T-helper 1 cell treated with Interleukin-12 subunit alpha and Interleukin-12 subunit beta and Interleukin-4 antibody, amounts not matched to agents 30 μg/mL and 1 μg/mL, for 36 hours (primary cell): ENCODE measurements at regions not wholly inside any gene's neighbourhood (a gene's known extent, or its start where the extent isn't known, plus 50 kb on each side); places are given as distances from the start of the nearest gene placed in this dataset.

Experiments used
- H3K27ac Mint-ChIP-seq: one replicate; pipeline ENCODE4 v1.8.0; 2021; ENCODE audit warnings: mild to moderate bottlenecking, mixed read lengths
- H3K27me3 Mint-ChIP-seq: one replicate; pipeline ENCODE4 v1.8.0; 2021; ENCODE audit warnings: low read depth, mixed read lengths
- H3K36me3 Mint-ChIP-seq: one replicate; pipeline ENCODE4 v1.8.0; 2021; ENCODE audit warnings: low read depth, mixed read lengths
- H3K4me1 Mint-ChIP-seq: one replicate; pipeline ENCODE4 v1.8.0; 2021; ENCODE audit warnings: low read depth, mixed read lengths
- H3K4me3 Mint-ChIP-seq: one replicate; pipeline ENCODE4 v1.8.0; 2021; ENCODE audit warnings: mild to moderate bottlenecking, moderate library complexity, mixed read lengths
- H3K9me3 Mint-ChIP-seq: one replicate; pipeline ENCODE4 v1.8.0; 2021; ENCODE audit warnings: mixed read lengths

DNA sequence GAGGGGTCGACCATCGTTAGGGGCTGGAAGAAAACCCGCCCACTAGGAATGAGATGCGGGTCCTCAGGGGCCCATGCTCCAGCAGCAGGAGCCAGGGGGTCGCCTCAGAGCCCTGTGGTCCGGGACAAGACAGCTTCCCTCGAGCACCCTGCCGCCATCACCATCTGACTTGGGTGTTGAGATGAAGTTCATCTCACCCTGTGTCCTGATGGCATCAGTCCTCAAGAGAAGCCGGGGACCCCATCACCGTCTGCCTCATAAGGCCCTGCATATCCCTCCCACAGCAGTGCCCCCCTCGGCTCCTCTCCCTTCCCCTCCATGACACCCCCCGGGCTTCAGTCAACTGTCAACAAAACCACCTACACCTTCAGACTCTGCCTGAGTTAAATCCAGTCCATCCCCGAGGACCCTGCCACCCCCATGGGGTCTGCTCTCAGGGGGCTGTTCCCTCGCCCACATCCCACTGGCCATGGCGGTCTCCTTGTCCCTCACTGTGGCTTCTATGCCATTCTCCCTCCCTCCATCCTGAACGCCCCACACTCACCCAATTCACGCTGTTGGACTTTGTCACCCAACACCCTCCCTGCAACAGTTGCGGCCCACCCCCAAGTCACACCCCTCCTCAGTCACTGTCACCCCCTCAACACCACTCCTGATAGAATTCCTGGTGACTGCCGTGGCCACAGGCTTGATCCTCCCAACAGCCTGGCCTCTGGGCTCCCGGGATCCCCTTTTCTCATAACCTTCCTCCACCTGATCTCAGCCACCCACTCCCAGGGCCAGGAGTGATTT is 87.7 kb upstream of the RTL6 start:
- Mint-ChIP-seq H3K27me3 (peaks cover 18% of the 10 kb centered on the region), H3K4me3 (no peak overlapping the region), H3K36me3 (no peaks in the 10 kb centered on the region), H3K27ac (no peak overlapping the region), H3K4me1 (peaks cover 8% of the 10 kb centered on the region), H3K9me3 (peaks cover 4% of the 10 kb centered on the region)

DNA sequence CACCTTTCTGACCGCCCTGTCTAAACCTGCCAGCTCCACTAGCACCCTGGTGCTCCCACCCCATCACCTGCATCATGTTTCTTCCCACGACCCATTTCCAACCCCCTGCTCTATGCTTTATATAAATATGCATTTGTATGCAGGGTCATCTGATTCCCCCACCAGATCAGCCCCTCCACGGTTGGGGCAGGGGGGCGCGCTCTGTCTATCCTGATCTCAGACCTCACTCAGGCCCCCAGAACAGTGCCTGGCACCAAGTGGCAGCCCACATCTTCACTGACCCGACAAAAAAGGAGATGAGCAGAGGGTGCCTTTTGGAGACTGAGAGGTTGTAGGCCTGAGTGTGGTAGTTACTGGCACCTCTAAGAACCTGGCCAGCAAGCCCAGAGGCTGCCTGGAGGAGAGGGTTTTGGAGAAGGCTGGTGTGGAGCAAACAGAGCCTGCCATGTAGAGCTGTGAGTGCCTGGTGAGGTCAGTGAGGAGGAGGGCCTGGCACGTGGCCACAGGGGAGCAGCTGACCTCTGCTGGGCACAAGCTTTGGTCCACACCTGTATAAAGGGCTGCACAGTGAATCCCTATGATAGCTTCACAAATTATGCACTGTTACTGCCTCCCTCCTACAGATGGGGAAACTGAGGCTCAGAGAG is 86.3 kb upstream of the RTL6 start:
- H3K36me3 Mint-ChIP-seq, result no peaks in the 10 kb centered on the region
- H3K4me1 Mint-ChIP-seq, result peaks cover 8% of the 10 kb centered on the region
- peaks cover 3% of the 10 kb centered on the region for H3K9me3 Mint-ChIP-seq
- no peak overlapping the region for H3K4me3 Mint-ChIP-seq
- H3K27ac Mint-ChIP-seq, result no peak overlapping the region
- peaks cover 18% of the 10 kb centered on the region for H3K27me3 Mint-ChIP-seq

DNA sequence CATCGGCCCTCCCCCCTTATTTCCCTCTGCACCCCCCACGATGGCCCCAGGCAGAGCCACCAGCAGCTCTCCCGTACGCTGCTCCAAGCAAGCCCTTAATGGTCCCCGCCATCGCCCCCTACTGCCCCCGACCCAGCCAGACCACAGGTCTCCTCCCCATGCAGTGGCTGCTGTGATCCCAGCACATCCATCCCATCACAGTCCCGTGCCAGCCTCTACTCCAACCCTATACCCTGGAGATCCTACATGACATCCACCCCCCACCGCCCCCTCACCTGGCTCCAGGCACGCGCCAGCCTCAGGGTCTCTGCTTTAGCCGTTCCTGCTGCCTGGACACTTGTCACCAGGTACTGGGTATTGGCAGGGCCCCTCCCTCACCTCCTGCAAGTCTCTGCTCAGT is 85.8 kb upstream of the RTL6 start:
- H3K36me3 Mint-ChIP-seq, result no peaks in the 10 kb centered on the region
- H3K4me1 Mint-ChIP-seq, result peaks cover 8% of the 10 kb centered on the region
- H3K9me3 Mint-ChIP-seq, result no peaks in the 10 kb centered on the region
- H3K27me3 Mint-ChIP-seq, result peaks cover 18% of the 10 kb centered on the region
- no peak overlapping the region for H3K27ac Mint-ChIP-seq
- H3K4me3 Mint-ChIP-seq, result no peak overlapping the region

DNA sequence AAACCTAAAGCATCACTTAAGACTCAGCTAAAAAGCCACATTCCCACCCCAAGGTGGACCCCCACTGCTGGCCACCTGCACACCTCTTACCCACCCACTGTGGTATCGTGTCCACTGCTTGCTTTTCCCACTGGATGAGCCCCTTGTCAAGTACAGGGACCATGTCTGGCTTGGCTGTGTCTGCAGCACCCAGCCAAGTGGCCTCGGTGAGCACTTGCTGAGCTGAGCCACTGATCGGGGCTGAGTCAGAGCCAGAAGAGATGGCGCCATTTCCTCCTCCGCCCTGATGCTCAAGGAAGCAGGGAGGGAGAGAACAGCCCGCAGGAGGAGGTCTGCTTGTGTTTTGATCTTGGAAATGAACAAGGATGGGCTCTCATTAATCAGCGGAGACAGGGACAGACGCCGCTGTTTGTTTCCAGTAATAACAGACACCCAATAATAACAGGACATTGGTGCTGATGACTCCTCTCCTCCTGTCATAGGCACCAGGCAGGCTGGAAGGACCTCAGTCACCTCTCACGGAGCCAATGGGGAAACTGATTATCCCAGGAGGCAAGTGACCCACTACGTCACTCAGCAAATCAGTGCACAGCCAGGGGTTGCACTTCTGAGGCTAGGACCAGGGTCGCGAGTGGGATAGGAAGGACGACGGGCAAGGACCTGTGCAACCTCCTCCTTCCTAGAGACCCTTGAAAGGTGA is 85.2 kb upstream of the RTL6 start:
- H3K4me3 Mint-ChIP-seq, result no peak overlapping the region
- H3K27ac Mint-ChIP-seq, result no peak overlapping the region
- no peaks in the 10 kb centered on the region for H3K36me3 Mint-ChIP-seq

DNA sequence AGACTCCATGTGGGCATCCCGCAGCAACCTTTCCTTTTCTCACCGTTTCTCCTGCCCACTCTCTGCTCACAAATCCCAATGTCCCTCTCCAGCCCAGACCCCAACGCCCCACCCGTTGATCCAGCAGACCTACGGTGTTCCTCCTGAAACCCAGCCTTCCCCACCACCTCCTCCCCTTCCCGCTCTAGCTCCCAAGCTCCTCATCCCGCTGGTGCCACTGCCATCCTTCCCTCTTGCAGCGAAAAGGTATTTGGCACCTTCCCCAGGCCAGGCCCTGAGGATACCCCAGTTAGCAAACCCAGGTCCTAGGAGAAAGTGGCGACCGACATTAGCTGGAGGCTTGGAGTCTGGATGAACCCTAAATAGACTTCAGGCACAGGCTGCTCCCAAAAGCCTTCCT is 84.0 kb upstream of the RTL6 start:
- Mint-ChIP-seq H3K4me1 (peaks cover 3% of the 10 kb centered on the region), H3K4me3 (no peak overlapping the region), H3K36me3 (no peaks in the 10 kb centered on the region), H3K27me3 (peaks cover 6% of the 10 kb centered on the region), H3K27ac (no peak overlapping the region), H3K9me3 (no peaks in the 10 kb centered on the region)

More for the DNA sequence above, 85.2 kb upstream of the RTL6 start:
- H3K9me3 Mint-ChIP-seq, result no peaks in the 10 kb centered on the region
- H3K27me3 Mint-ChIP-seq, result peaks cover 17% of the 10 kb centered on the region
- H3K4me1 Mint-ChIP-seq, result peaks cover 8% of the 10 kb centered on the region

DNA sequence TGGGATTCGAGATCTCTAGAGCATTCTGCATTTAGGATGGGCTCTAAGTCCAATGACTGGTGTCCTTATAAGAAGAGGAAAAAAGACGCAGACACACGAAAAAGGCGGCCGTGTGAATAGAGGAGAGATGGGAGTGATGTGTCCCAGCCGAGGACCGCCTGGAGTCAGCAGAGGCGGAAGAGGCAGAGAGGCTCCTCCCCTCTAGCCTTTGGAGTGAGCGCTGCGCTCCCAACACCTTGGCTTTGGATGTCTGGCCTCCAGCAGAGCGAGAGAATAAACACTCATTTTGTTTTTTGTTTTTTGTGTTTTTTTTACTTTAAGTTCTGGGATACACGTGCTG is 83.0 kb upstream of the RTL6 start:
- no peaks in the 10 kb centered on the region for H3K27me3 Mint-ChIP-seq

DNA sequence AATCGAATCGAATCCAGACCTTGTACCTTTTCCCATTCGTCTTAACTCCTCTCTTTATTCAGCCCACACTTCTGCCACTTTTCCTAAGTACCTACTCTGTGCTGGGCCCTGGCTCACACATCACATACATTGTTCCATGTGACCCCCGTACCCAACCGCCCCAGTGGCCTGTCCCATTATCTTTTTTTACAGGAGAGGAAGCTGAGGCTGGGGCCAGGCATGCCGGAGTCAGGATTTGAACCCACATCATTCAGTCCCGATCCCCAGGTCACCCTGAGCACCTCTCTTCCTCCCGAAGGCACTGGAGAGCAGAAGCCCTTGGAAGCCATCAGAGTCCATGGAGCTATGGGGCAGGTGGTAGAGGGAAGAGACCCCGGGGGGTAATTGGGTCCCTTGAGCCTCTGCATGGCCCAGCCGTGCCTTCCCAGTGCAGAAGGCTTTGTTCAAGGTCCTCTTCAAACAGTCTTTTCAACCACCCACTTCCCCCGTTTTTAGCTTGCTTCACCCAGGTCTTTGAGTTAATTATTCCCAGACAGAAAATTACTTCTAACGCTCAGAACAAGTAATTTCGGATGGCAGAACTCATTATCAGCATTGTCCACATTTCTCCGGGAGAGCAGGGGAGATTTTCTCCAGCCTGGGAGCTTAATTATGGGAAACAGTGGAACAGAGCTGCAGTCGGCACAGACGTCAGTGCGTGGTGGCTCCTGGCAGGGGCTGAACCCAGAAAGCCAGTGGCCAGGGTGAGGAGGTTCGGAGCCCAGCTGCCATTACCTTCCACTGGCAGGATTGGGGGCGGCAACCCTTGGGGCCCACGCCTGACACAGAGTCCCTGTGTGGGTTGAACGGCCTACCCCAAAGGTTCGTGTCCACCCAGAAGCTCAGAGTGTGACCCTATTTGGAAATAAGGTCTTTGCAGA is 82.4 kb upstream of the RTL6 start:
- Mint-ChIP-seq H3K27ac (no peak overlapping the region), H3K4me3 (no peak overlapping the region), H3K9me3 (no peaks in the 10 kb centered on the region), H3K36me3 (no peaks in the 10 kb centered on the region), H3K27me3 (no peaks in the 10 kb centered on the region), H3K4me1 (no peaks in the 10 kb centered on the region)

More for the DNA sequence above, 83.0 kb upstream of the RTL6 start:
- H3K4me3 Mint-ChIP-seq, result no peak overlapping the region
- H3K4me1 Mint-ChIP-seq, result no peaks in the 10 kb centered on the region
- no peaks in the 10 kb centered on the region for H3K9me3 Mint-ChIP-seq
- no peak overlapping the region for H3K27ac Mint-ChIP-seq
- no peaks in the 10 kb centered on the region for H3K36me3 Mint-ChIP-seq

DNA sequence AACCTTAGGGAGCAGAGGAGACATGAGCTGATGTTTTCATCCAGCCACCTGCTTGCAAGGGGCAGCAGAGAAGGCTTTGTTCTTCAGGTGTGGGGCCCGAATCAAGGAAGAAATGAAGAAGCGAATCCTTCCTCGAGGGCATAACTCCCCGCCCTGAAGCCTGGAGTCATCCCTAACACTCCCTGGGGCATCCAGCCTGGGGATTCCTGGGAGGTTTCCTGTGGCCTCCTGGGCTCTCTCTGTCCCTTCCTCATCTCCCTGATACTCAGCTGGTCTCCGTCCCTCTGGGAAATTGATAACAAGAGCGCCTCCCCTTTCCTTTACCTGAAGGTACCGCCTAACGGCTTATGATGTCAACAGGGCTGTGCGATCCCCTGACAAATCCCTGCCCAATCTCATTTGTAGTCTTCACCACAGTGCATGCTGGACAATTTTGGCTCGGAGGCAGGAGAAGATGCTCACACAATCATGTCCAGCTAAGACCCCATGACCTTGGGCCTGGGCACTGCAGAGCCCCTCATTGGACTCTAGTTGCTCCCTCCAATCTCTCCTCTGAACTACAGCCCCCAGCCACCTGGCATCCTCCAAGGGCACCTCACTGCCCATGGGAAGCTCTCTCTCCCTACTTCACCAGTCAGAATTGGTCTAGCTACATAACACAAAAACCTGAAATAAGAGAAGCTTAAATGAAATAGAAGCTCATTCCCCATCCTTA is 80.6 kb upstream of the RTL6 start:
- no peak overlapping the region for H3K4me3 Mint-ChIP-seq
- no peaks in the 10 kb centered on the region for H3K27me3 Mint-ChIP-seq
- H3K27ac Mint-ChIP-seq, result no peak overlapping the region
- no peaks in the 10 kb centered on the region for H3K36me3 Mint-ChIP-seq
- no peaks in the 10 kb centered on the region for H3K9me3 Mint-ChIP-seq
- no peaks in the 10 kb centered on the region for H3K4me1 Mint-ChIP-seq

DNA sequence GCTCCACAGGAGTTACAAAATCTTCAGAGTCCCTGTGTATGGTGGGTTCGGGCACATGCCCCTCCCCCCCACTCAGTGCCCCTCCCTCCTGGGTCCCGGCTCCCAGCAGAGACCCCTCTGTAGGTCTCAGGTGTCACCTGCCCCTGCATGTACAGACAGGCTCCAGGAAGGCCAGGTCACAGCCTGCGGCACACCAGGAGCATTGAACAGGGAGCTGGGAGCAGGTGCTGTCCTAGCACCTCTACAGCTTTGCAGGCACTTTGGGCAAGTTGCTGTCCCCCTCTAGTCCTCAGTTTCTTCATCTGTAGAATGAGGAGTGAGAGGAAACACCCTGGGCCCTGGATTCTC is 80.1 kb upstream of the RTL6 start:
- Mint-ChIP-seq H3K27ac (no peak overlapping the region), H3K9me3 (no peaks in the 10 kb centered on the region), H3K4me3 (no peak overlapping the region), H3K4me1 (no peaks in the 10 kb centered on the region), H3K27me3 (no peaks in the 10 kb centered on the region), H3K36me3 (no peaks in the 10 kb centered on the region)

DNA sequence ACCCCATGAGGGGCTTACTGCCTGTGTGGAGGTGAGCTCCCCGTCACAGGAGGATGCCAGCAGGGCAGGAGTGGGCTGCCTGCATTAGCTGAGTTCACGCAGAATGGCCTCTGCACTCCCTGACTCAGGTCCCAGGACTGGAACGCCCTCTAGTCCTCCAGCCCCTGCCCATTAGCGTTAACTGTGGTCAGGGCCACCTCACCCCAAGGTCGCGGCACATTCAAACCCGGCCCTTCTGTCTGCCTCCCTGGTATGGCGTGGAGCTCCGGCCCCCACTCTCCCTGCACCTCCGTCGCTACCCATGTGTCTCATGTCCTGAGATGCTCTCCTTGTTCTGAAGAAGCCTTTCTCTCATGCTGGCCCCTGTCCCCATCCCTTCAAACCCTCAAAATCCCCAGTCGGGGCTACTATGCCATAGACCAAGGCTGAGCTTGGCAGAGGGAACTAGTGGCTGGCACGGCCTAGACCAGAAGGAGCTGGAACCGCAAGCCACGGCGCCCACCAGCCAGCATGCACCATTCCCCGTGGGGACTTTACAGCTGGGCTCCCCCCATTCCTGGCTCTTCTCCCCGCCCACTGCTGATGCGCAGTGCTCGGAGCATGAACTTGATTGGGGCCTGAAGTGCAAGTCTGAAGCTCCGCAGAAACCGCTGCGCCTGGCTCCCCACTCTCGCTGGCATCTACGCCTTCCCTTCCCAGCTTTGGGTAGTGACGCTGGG is 79.5 kb upstream of the RTL6 start:
- Mint-ChIP-seq H3K27ac (no peak overlapping the region), H3K4me3 (no peak overlapping the region), H3K4me1 (no peaks in the 10 kb centered on the region), H3K27me3 (no peaks in the 10 kb centered on the region), H3K9me3 (no peaks in the 10 kb centered on the region), H3K36me3 (no peaks in the 10 kb centered on the region)

DNA sequence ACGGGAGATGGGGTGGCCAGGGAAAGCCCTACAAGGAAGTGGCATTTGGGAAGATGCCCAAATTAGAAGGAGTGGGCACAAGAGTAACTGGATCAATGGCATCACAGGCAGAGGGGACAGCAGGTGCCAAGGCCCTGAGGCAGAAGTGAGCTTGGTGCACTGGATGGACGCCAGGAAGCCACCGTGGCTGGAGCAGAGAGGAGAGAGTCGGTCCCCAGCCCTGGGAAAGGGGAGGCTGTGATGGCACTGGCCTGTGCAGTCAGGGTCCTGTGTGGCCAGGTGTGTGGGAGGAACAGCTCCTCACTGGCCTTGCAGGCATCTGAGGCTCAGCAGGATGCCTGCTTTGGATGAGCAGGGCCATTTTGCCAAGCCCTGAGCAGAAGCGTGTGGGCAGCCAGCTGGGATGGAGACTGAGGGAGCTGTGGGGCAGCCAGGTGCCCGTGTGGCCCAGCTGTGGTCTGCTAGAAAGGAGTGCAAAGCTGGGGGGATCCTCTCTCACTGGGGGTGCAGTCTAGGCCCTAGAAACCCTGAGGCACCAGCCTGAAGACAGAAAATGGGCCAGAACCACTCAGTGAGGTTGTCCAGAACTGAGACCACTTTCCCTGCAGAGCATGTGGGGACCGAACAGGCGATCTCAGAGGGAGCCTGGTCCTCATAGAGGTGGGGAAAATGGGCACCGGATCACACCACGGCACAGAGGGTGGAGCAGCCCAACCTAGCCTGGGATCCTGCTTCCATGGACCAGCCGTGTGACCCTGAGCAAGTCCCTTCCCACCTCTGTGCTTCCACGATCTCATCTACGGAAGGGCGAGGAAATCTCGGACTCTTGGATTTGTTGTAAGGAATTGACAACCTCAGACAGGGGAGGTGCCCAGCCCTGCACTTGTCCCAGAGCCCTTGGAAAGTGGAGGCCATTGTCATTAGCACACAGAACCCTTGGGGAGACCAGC is 78.6 kb upstream of the RTL6 start:
- H3K36me3 Mint-ChIP-seq, result no peaks in the 10 kb centered on the region
- no peaks in the 10 kb centered on the region for H3K27me3 Mint-ChIP-seq
- H3K9me3 Mint-ChIP-seq, result no peaks in the 10 kb centered on the region
- H3K27ac Mint-ChIP-seq, result no peak overlapping the region
- H3K4me1 Mint-ChIP-seq, result no peaks in the 10 kb centered on the region
- H3K4me3 Mint-ChIP-seq, result no peak overlapping the region

DNA sequence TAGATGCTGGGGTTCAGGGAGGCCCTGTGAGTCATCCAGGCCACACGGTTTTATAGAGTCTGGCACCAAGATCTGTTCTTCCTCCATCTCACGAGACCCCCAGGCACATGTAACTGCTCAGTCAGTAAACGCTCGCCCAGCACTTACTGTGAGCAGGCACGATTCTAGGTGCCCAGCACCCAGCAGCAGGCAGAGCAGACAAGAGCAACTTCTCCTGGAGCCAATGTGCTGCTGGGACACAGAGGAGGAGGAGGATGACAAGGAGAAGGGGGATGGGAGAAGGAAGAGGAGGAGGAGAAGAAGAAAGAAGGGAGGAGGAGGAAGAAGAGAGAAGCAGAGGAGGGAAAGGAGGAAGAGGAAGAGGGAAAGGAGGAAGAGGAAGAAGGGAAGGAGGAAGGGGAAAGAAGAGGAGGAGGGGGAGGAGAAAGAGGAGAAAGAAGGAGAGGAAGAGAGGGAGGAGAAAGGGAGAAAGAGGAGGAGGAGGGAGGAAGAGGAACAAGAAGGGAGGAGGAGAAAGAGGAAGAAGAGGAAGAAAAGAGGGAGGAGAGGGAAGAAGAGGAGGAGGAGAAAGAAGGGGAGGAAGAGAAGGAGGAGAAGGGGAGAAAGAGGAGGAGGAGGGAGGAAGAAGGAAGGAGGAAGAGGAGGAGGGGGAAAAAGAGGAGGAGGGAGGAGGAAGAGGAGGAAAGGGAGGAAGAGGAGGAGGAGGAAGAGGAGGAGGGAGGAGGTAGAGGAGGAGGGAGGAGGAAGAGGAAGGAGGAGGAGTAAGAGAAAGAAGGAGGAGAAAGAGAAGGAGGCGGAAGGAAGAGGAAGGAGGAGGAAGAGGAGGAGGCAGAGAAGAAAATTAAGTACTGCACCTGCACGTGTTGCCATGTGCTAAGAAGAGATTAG is 77.6 kb upstream of the RTL6 start:
- no peaks in the 10 kb centered on the region for H3K9me3 Mint-ChIP-seq
- no peaks in the 10 kb centered on the region for H3K27me3 Mint-ChIP-seq
- no peak overlapping the region for H3K4me3 Mint-ChIP-seq
- no peak overlapping the region for H3K27ac Mint-ChIP-seq
- H3K36me3 Mint-ChIP-seq, result no peaks in the 10 kb centered on the region
- H3K4me1 Mint-ChIP-seq, result no peaks in the 10 kb centered on the region
